LNCaP clone FGC (cell line): ENCODE measurements at regions not wholly inside any gene's neighbourhood (a gene's known extent, or its start where the extent isn't known, plus 50 kb on each side); places are given as distances from the start of the nearest gene placed in this dataset.

ENCODE experiments used
- DNase-seq: peaks from one replicate; pipeline ENCODE4 v3.0.0-alpha.2; 2011; ENCODE audit warnings: low read depth
- H3K4me3 ChIP-seq: 2 replicates; pipeline ENCODE4 v1.5.1; 2011; ENCODE audit warnings: mild to moderate bottlenecking, low read depth, low read length, control low read depth
- TF ChIP-seq, protein P1 (sequence below): IDR thresholded peaks from 2 replicates; pipeline ENCODE4 v1.5.1; 2012; ENCODE audit warnings: mild to moderate bottlenecking; ENCODE audit not compliant: control insufficient read depth, insufficient read depth; ENCODE audit errors: extremely low read depth

DNA sequence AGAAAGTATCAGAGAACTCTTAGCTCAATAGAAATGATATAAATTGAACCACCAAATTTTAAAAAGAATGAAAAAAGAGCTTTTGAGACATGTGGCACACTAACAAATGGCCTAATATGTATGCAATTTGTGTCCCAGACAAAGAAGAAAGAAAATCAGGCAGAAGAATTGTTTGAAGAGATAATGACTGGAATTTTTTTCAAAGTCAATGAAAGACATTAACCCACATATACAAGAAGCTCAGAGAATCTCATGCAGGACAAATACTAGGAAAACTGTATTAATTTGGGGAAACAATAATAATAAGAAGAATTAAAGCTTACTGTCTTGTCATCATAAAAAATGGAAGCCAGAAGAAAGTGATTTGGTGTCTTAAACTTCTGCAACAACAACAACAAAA, 304.1 kb upstream of the RND3 start:
- DNase-seq = no peak
- H3K4me3 ChIP-seq = no peak overlapping the region
- TF ChIP-seq, protein P1, sequence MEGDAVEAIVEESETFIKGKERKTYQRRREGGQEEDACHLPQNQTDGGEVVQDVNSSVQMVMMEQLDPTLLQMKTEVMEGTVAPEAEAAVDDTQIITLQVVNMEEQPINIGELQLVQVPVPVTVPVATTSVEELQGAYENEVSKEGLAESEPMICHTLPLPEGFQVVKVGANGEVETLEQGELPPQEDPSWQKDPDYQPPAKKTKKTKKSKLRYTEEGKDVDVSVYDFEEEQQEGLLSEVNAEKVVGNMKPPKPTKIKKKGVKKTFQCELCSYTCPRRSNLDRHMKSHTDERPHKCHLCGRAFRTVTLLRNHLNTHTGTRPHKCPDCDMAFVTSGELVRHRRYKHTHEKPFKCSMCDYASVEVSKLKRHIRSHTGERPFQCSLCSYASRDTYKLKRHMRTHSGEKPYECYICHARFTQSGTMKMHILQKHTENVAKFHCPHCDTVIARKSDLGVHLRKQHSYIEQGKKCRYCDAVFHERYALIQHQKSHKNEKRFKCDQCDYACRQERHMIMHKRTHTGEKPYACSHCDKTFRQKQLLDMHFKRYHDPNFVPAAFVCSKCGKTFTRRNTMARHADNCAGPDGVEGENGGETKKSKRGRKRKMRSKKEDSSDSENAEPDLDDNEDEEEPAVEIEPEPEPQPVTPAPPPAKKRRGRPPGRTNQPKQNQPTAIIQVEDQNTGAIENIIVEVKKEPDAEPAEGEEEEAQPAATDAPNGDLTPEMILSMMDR = no peak

DNA sequence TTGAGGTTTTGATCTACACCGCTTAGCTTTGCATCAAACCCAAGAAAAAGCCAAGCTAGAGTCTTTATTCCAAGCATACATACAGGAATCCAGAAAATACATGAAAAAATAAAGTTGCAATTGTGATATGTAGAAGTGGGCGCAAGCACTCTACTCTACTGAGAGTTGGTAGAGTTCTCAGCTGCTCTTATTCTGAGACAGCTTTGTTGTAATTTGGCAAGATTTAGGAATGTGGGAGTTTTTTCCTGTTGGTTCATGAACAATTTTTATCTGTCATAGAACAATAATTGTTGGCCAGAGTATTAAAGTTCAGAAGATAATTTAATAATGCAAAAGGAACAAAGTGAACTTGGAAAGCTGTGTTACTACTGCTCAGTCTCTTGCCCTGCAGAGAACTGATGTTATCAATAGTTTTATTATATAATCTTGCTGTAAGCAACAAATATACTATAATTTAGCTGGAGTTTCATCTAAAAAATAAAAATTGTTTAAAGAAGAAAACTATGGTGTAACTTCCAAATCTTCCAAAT, 302.0 kb upstream of the RND3 start:
- TF ChIP-seq, protein P1 = no peak
- DNase-seq = no peak
- no peak overlapping the region for H3K4me3 ChIP-seq

DNA sequence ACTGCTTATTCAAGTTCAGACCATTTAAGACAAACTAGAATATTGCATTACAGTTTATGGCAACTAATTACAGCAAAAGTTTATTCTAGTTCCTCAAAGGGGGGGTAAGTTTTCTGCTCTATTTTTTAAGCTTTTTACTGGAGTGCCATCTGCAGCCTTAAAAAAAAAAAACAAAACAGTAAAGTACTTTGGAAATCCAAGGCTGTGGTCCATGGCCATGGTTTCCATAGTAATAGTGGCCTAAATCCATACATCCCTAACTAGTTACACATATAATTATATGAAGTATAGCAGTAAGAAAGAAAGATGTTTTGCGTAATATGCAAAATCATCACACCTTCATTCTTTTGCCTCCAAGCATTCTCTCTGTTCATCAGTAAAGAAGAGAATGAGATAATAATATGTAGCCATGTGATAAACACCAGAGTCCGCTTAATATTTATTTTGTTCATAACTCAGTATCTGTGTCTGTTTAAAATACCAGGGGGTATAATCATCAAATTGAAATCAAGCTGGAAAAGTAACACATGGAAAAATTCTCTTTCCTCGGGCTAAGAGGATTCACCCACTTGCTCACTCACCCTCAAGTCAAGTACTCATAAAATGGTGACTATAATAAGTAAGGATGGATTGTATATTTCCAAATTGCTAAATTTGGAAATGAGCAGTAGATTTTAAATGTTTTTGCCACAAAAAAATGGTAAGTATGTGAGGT, 301.1 kb upstream of the RND3 start:
- H3K4me3 ChIP-seq = no peak overlapping the region
- TF ChIP-seq, protein P1 = no peak
- DNase-seq = no peak

DNA sequence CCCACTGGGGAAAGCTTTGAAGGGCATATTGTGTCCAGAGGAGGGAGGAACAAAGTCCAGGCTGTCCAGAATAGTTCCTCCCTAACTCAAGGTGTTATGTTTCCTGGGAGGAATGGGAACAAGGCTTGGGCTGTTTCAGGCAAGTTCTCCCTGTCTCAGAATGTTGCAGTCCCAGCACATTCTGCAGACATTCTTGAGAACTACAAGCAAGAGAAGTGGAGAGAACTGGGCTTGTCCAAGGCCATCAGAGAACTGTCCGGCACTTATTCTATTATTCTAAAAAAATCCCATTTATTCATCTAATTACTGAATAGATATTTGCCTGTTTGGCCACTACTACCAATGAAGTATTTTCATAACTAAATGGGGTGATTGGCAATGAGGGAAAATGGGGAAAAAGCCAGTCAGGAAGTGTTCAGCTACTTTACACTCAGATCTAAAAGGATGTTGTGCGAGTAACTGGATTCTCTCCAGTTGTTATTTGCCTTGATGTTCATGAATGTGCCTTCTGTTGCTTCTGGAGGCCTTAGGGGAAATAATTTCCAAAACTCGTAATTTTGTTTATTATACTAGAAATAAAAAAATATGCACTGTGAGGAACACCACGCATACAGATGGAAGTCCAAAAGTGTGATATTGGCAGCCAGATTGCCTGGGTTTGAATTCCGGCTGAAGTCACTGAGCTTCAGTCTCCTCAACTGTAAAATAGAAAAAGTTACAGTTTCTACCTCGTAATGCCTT, 300.1 kb upstream of the RND3 start:
- TF ChIP-seq, protein P1 = no peak
- no peak overlapping the region for H3K4me3 ChIP-seq
- no peak for DNase-seq

DNA sequence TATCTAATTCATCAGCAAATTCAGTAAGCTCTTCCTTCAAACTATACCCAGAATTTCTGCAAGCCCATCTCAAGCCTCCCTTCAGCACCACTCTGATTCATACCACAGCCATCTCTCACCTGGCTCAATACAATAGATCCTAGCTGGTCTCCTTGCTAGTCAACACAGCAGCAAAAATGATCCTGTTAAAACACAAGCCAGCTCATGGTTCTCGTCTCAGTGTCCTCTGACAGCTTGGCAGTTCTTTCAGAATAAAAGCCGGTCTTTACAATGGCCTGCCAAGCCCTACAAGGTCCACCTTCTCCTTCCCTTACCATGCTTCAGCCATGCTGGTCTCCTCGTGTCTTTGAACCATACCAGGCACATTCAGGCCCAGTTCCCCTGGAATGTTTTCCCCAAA, 296.9 kb upstream of the RND3 start:
- no peak overlapping the region for H3K4me3 ChIP-seq
- DNase-seq = no peak
- TF ChIP-seq, protein P1 = no peak

DNA sequence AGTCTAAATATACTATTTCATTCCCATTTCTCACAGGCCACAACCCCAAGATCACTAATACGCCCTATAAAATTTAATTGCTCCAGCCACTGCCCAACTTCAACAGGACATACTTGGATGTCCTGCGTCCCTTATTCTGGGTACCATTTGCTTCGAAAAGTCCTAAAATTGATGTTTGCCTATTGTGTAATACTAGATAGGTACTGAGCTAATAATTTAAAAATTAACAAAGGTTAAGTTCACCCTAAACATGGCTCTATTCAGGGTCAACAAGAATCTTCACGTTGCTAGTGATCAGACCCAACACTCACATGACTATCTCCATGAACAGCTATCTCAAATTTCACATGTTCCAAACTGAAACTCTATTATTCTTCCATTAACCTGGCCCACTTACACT, 296.4 kb upstream of the RND3 start:
- no peak overlapping the region for H3K4me3 ChIP-seq
- DNase-seq = no peak
- TF ChIP-seq, protein P1 = no peak
